NCI-H345 treated with DMSO at 0.1 percent for 48 hours (cell line): ENCODE measurements at regions not wholly inside any gene's neighbourhood (a gene's known extent, or its start where the extent isn't known, plus 50 kb on each side); places are given as distances from the start of the nearest gene placed in this dataset.

Source experiments
- DNase-seq: peaks from one replicate; lab custom pipeline; 2025; ENCODE audit not compliant: unreplicated experiment; lab: John Stamatoyannopoulos, UW

DNA sequence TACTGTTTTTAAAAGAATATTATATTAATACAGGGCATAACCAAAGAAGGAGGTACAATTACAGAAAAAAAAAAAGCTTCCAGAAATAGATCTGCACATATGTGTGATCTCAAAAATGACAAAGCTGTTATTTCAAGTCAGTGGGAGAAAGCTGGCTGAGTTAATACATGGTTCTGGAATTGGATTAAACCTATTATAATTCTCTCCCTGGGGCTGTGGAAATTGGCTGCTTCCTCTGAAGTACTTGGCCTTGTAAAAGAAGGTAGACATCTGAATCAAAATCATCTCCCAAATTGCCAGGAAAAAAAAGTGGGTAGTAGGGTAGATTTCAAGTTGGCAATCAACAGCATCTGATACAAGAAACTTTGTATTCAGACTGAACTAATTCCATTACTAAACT is 723.9 kb upstream of the ALCAM start:
- no peak for DNase-seq

DNA sequence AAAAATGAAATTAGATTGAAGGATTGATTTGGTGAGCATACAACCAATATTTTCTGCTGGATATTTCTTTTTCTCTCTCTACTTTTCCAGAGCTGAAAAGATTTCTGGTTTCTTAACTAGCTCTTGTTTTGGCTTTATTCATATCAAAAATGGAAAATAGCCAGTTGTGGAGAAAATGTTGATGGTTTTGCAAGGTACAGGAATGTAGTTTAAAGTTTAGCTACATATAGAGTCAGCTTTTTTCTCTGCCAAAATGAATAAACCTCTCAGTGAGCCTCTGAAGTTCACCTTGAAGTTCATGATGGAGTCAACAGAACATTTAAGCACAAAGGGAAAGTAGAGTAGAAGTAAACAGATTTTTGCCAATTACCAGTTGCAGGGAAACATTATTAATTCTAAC is 720.5 kb upstream of the ALCAM start:
- no peak for DNase-seq

DNA sequence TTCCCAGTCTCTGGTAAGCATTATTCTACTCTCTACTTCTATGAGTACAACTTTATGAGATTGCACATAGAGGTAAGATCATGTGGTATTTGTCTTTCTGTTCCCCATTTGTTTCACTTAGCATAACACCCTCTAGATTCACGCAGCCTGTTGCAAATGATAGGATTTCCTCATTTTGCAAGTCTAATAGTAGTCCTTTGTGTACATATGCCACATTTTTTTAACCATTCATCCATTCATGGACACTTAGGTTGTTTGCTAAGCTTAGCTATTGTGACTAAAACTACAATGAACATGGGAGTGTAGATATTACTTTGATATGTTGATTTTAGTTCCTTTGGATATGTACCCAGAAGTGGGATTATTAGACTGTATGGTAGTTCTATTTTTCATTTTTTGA is 717.9 kb upstream of the ALCAM start:
- no peak for DNase-seq

DNA sequence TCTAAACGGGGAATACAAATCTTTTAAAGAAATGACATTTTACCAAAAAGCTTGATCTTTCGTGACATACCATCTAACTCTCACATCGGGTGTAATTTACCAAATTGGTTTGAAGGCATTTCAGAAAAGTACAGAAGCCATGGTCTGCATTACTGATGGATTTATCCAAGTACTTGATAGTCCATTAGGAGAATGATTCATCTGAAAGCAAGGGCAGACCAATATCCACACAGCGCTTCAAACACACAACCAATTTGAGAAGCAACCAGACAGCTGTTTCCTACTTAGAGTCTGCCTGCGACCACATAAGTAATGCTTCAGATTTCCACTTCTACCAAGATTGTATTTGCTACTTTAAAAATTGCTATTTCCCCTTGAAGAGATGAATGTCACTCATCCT is 697.6 kb upstream of the ALCAM start:
- DNase-seq: no peak

DNA sequence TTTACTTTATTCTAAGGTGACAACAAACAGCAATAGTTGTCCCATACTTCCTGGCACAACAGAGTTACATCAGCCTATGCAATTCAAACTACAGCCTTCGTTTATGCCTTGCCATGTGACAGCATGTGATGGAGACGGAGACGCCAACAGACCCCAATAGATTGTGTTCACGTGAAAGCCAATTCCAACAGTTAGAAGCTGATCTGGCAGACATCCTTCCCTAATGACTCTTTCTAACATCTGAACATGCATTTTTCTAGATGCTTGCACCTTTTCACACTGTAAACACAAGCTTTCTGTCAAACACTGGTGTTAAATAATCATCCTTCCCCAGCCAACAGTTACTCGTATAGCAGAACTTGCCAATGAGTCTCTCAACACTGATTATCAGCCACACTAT is 694.4 kb upstream of the ALCAM start:
- no peak for DNase-seq

DNA sequence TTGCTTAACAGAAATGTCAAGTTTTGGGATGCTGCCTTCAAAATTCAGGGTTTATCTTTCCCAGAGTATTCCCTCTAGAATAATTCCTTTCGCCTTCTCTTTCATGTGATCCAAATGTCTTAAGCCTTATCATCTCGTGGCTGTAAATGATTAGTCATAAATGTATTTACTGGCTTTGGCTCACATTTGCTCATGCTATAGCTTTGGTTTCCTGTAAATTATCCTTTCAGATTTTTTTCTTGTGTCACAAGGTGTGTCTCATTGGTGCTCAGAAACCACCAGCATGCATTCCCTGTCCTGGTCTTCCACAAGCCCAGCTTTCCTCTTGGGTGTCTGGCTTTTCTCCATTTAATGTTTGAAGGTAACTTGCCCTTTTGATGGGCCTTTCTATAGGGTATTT is 692.7 kb upstream of the ALCAM start:
- DNase-seq: no peak

DNA sequence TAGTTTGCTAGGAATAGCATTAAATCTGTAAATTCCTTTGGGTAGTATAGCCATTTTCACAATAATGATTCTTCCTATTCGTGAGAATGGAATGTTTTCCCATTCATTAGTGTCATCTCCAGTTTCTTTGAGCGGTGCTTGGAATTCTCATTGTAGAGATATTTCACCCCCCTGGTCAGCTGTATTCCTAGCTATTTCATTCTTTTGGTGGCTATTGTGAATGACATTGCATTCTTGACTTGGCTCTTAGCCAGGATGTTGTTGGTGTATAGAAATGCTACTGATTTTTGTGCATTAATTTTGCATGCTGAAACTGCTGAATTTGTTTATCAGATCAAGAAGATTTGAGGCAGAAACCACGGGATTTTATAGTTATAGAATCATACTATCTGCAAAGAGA is 690.5 kb upstream of the ALCAM start:
- DNase-seq: no peak

DNA sequence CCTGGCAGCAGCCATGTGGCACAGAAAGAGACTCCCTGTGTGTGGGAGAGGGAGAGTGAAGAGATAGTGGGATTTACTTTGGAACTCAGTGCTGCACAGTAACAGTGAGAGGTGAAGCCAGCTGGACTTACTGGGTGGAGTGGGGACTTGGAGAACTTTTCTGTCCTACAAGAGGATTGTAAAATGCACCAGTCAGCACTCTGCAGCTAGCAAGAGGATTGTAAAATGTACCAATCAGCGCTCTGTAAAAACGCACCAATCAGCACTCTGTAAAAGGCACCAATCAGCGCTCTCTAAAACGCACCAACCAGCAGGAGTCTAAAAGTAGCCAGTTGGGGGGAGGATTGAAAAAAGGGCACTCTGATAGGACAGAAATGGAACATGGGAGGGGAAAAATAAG is 688.8 kb upstream of the ALCAM start:
- no peak for DNase-seq

DNA sequence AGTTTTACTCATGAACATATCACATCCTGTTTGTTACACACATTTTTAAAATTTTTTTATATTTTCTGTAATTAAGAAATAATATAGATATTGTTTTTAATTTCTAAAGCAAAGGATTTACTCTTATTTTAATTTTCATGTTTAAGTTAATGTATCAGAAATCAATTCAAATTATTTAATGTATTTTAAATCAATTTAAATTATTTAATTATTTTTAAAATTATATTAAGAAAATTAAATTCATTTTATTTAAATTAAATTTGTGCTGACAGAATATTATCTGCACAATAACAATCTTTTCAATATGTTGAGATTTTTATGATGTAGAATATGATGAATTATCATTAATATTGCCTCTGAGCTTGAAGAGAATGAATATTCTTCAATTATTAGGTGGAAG is 681.2 kb upstream of the ALCAM start:
- DNase-seq: no peak

DNA sequence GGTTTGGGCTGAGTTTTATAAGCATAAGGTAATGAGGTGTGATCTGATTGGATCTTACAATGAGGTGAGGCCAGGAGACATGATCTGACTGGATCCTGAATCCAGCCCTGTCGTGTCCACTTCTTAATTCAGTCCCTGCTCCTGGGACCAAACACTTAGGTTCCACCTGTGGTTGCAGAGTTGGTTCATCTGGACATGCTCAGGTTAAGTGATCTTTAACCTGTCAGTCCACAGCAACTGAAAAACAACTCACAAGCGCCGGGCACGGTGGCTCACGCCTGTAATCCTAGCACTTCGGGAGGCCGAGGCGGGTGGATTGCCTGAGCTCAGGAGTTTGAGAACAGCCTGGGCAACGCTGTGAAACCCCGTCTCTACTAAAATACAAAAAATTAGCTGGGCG is 679.3 kb upstream of the ALCAM start:
- DNase-seq: no peak

DNA sequence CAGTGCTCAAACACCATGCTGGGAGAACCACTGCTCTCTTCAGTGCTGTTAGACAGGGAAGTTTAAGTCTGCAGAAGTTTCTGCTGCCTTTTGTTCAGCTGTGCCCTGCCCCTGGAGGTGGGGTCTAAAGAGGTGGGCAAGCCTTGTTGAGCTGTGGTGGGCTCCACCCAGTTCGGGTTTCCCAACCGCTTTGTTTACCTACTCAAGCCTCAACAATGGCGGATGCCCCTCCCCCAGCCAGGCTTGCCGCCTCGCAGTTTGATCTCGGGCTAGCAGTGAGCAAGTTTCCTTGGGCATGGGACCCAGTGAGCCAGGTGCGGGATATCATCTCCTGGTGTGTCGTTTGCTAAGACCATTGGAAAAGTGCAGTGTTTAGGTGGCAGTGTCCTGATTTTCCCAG is 670.2 kb upstream of the ALCAM start:
- no peak for DNase-seq

DNA sequence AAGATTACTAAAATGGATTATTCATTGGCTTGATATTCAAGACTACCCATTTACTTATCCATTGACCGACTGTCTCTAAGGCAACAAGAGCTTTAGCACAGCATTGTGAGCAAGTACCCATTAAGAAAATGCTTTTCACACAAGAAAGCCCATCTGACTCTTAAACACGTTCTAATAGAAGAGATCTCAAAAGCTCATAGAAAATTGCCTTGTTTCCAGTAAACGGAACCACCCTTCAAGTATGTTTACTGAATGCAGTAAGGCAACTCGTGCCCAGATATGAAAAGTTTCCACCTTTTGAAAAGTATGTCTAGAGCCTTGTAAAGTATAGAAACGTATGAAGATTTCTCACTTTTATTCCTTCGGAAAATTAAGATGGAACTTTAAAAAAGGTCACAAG is 655.3 kb upstream of the ALCAM start:
- no peak for DNase-seq

DNA sequence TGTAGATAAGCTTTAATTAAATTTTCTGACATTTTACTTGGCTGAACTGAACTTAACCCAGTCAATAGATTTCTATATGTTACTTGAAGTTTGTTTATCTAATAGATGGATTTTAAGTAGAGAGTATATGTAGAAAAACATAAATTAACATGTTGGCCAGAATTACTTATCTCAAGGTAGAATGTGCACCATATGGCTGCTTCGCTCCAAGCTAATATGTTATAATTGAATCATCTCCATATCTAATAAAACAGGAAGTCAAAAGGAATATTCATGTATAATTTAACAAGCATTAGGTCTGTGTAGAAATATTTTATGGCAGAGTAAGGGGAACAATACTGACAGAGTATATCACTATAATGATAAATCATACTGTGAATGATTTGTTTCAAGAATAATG is 650.7 kb upstream of the ALCAM start:
- DNase-seq: no peak

DNA sequence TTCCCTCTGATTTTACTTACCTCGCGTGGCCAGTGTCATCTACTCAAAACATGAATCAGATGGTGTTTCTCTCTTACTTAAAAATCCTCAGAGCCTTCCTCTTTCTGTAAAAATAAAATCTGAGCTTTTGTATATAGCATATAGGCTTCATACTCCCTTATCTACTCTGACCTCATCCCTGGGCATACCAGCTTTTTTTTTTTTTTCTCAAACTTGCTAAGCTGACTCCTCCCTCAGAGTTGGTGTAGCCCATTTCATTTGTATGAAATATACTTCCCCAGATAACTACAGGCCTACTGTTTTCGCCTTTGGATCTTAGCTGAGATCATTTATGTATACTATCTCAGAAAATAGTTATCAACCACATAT is 648.9 kb upstream of the ALCAM start:
- no peak for DNase-seq

DNA sequence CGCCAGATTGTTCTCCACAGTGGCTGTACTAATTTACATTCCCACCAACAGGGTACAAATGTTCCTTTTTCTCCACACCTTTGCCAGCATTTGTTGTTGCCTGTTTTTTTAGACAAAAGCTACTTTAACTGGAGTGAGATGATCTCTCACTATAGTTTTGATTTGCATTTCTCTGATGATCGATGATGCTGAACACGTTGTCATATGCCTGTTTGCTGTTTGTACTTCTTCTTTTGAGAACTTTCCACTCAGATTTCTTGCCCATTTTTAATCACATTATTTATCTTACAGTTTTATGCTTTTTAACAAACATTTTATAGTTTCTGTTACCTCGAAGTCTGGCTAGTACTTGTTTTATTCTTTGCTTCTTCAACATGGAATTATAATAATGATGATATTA is 643.7 kb upstream of the ALCAM start:
- no peak for DNase-seq

DNA sequence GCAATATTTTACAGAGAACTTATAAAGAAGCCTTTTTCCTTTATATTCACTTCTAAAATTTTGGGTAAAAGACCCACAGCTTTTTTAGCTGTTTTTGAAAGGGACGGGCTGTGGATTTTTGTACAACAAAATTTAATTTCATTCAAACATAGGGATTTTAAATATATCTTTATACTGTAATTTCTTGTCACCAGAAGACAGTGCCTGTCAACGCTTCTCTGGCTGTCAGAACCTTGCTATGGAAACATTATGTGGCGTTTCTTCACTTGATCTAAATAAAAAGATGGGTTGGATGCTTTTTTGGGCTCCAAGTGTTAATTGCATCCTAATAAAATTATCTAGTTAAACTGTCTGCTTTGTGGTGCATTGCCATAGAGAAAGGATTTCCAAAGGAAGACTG is 635.6 kb upstream of the ALCAM start:
- no peak for DNase-seq

DNA sequence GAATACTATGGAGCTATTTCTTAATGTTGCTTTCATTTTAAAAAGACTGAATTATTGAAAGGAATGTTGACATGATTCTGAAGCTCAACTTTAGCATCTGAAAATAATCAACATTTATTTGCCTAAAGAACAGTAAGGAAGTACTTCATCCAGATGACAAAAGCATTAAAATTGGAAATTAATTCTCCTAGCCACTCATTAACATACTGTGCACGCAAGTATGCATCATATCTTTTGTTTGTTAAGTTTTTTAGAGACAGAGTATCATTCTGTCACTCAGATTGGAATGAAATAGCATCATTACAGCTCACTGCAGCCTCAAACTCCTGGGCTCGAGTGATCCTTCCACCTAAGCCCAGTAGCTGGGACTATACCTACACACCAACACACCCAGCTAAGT is 632.1 kb upstream of the ALCAM start:
- no peak for DNase-seq

DNA sequence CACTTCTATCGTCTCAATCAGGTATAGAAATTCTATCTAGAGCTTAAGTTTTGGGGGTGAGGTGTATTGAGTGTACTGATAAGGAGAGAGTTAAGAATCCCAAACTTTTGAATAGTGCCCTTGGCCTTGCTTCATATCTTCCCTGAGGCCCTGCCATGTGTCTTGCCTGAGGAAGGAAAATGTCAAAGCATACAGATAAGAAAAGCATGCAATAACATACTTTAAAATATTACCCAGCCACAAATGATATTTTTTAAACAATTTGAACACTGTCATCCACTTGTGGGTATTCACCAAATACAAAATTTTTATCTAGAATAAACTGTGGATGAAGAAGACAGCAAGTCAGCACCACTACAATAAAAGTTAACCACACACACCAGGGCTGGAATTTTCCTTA is 631.0 kb upstream of the ALCAM start:
- no peak for DNase-seq

DNA sequence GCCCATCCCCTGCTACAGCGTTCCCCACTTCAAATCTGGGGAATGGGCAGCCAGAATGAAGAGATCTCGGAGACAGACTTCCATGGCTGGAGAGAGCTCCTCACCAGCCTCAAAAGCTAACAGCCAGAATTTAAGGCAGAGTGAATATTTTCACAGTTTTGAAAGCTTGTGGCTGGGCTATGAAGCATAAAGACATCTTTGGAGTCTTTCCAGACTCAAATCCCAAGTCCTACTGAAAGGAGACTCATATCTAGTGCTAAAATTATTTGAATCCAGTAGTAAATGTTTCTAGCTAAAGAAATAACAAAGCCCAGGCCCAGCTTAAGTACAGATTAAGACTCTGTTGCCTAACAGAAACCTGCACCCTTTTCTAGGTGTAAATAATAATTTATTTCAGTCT is 628.4 kb upstream of the ALCAM start:
- no peak for DNase-seq

DNA sequence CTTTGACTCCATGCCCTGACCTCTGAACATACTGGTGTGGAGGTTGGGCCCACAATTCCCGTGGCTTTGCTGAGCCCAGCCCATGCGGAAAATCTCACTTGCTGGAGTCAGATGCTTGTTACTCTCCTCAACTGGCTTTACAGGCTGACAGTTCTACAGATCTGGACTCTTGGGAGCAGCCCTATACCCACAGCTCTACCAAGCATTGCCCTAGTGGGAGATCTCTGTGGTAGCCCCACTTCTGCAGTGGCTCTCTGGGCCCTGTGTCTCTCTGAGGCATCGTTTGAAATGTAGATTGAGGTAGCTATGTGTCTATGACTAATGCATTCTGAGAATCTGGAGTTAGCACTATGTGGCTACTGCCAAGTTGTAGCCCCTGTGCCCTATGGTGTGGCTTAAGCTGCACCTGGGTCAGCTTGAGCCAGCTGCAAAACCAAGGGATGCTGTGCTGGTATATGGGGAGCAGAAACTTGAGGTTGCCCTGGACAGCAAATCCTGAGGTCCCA is 625.8 kb upstream of the ALCAM start:
- no peak for DNase-seq

DNA sequence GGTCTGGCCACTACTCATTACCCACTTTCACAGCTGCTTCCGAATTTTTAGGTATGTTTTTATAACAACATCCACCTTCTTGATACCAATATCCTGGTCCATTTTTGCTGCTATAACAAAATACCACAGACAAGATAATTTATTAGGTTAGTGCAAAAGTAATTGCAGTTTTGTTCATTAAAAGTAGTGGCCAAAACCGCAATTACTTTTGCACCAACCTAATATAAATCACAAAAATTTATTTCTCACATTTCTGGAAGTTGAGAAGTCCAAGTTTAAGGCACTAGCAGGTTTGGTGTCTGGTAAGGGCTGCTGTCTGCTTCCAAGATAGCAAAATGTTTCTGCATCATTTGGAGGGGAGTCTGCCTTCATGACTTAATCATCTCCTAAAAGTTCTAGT is 624.7 kb upstream of the ALCAM start:
- no peak for DNase-seq

DNA sequence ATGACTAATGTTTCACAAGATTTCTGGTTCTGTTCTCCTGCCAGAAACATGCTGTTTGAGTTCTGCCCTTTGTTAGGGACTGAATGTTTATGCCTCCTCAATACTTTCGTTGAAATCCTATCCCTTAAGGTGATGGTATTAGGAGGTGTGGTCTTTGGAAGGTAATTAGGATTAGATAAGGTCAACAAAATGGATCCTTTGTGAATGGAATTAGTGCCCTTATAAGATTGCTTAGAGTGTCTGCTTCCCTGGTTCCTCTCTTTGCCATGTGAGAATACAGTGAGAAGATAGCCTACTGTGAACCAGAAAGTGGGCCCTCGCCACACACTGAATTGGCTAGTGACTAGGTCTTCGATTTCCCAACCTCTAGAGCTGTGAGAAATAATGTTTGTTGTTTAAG is 621.4 kb upstream of the ALCAM start:
- no peak for DNase-seq

DNA sequence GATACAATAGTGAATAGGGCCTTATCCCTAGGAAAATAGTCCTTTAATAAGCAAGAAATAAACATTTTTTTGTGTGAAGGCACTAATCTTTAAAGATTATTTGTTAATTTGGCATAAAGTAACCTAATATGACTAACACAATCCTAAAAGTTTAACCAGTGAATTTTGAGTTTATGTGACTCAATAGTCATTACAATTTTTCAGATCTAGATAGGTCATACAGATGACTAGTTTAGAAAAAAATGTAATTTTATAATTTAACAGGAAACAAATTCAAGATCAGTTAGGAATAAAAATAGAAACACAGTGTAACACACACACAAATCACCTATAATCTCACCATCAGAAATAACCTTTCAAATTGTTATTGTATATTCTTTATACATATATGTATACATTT is 620.7 kb upstream of the ALCAM start:
- no peak for DNase-seq

DNA sequence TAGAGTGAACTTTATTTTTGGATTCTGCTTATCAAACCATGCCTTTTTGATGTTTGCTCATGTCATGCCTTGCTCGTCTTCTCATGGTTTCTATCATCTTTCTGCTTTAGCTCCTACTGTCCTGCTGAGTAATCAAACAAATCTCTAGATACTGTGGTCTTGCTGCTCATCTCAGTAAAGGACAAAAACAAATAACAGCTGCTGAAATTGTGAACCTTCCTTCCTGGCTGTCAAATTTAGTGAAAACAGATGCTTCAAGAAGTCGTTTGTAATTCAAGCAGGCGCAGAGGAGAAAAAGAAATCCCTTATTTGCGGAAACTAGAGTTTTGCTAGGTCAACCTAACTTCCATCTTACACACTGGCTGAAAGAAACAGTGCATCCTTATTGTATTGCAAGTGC is 616.1 kb upstream of the ALCAM start:
- DNase-seq: peak; percentile 56
